IMR-90 (cell line): ENCODE measurements at regions not wholly inside any gene's neighbourhood (a gene's known extent, or its start where the extent isn't known, plus 50 kb on each side); places are given as distances from the start of the nearest gene placed in this dataset.

Experiments used
- BHLHE40 ChIP-seq: fragments of 150-350 bp; IDR thresholded peaks from 2 replicates; pipeline ENCODE4 v1.6.1; 2016; ENCODE audit warnings: mild to moderate bottlenecking, low read depth, low read length
- CEBPB ChIP-seq: IDR thresholded peaks from 2 replicates; pipeline ENCODE4 v1.6.1; 2012; ENCODE audit warnings: low read depth, low read length, improper control_type of control experiment
- CHD1 ChIP-seq: IDR thresholded peaks from 2 replicates; pipeline ENCODE4 v1.6.1; 2012; ENCODE audit warnings: low read depth, low read length, improper control_type of control experiment
- MAFK ChIP-seq: IDR thresholded peaks from 2 replicates; pipeline ENCODE4 v1.6.1; 2012; ENCODE audit warnings: low read depth, low read length, improper control_type of control experiment
- MAZ ChIP-seq: IDR thresholded peaks from 2 replicates; pipeline ENCODE4 v1.6.1; 2012; ENCODE audit warnings: low read depth, mild to moderate bottlenecking, low read length, improper control_type of control experiment, moderate library complexity, borderline replicate concordance
- NFE2L2 ChIP-seq: fragments of 150-350 bp; IDR thresholded peaks from 2 replicates; pipeline ENCODE4 v1.6.1; 2016; ENCODE audit warnings: low read depth, mild to moderate bottlenecking, low read length
- POLR2A ChIP-seq: IDR thresholded peaks from 2 replicates; pipeline ENCODE4 v1.6.1; 2012; ENCODE audit warnings: mild to moderate bottlenecking, low read depth, low read length
- RAD21 ChIP-seq: IDR thresholded peaks from 2 replicates; pipeline ENCODE4 v1.6.1; 2012; ENCODE audit warnings: low read length, improper control_type of control experiment
- RCOR1 ChIP-seq: IDR thresholded peaks from 2 replicates; pipeline ENCODE4 v1.6.1; 2012; ENCODE audit warnings: mild to moderate bottlenecking, low read length, improper control_type of control experiment; ENCODE audit not compliant: insufficient replicate concordance
- RFX5 ChIP-seq: IDR thresholded peaks from 2 replicates; pipeline ENCODE4 v1.8.0; 2012; ENCODE audit warnings: low read depth, mild to moderate bottlenecking, low read length, moderate library complexity
- SMC3 ChIP-seq: fragments of 150-350 bp; IDR thresholded peaks from 2 replicates; pipeline ENCODE4 v1.6.1; 2016; ENCODE audit warnings: low read depth, mild to moderate bottlenecking, antibody characterized with exemption, low read length, moderate library complexity
- TF ChIP-seq, protein P1 (sequence below): conservative IDR thresholded peaks from 2 replicates; pipeline ENCODE4 v1.5.1; 2012; ENCODE audit warnings: mild to moderate bottlenecking, low read depth, low read length, improper control_type of control experiment
- TF ChIP-seq, protein P2 (sequence below): fragments of 150-350 bp; IDR thresholded peaks from 2 replicates; pipeline ENCODE4 v1.6.1; 2017; ENCODE audit warnings: mild to moderate bottlenecking, antibody characterized with exemption, low read length, low read depth
- TF ChIP-seq, protein P3 (sequence below): fragments of 150-350 bp; IDR thresholded peaks from 2 replicates; pipeline ENCODE4 v1.6.1; 2016; ENCODE audit warnings: low read depth, mild to moderate bottlenecking, low read length, moderate library complexity, borderline replicate concordance

DNA sequence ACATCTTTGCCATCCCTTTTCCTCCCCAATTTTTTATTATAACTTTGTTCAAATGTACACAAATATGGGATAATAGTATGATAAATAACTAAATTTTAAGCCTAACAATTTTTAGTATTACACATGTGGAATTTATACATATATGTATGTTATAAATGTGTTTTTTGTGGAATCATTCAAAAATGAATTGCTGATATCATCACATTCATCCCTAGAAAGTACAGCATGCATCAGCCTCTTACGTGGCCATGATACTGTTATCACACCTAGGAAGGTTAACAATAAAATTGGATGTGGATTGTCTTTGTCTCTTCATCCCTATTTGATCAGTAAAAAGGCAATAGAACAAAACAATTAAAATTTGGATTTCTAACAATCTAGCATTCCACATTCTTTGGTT is 73.7 kb upstream of the DAP start:
- no peak for TF ChIP-seq RCOR1
- TF ChIP-seq POLR2A, result no peak
- no peak for TF ChIP-seq RFX5
- TF ChIP-seq, protein P1, sequence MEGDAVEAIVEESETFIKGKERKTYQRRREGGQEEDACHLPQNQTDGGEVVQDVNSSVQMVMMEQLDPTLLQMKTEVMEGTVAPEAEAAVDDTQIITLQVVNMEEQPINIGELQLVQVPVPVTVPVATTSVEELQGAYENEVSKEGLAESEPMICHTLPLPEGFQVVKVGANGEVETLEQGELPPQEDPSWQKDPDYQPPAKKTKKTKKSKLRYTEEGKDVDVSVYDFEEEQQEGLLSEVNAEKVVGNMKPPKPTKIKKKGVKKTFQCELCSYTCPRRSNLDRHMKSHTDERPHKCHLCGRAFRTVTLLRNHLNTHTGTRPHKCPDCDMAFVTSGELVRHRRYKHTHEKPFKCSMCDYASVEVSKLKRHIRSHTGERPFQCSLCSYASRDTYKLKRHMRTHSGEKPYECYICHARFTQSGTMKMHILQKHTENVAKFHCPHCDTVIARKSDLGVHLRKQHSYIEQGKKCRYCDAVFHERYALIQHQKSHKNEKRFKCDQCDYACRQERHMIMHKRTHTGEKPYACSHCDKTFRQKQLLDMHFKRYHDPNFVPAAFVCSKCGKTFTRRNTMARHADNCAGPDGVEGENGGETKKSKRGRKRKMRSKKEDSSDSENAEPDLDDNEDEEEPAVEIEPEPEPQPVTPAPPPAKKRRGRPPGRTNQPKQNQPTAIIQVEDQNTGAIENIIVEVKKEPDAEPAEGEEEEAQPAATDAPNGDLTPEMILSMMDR, result no peak
- TF ChIP-seq CEBPB, result no peak
- TF ChIP-seq MAFK, result 0 out of 2 replicates have a peak, but pooled peaks have one; percentile 31
- TF ChIP-seq CHD1, result no peak
- no peak for TF ChIP-seq BHLHE40
- no peak for TF ChIP-seq RAD21
- TF ChIP-seq, protein P2, sequence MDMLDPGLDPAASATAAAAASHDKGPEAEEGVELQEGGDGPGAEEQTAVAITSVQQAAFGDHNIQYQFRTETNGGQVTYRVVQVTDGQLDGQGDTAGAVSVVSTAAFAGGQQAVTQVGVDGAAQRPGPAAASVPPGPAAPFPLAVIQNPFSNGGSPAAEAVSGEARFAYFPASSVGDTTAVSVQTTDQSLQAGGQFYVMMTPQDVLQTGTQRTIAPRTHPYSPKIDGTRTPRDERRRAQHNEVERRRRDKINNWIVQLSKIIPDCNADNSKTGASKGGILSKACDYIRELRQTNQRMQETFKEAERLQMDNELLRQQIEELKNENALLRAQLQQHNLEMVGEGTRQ, result no peak
- TF ChIP-seq SMC3, result no peak
- TF ChIP-seq MAZ, result no peak
- TF ChIP-seq NFE2L2, result no peak
- TF ChIP-seq, protein P3, sequence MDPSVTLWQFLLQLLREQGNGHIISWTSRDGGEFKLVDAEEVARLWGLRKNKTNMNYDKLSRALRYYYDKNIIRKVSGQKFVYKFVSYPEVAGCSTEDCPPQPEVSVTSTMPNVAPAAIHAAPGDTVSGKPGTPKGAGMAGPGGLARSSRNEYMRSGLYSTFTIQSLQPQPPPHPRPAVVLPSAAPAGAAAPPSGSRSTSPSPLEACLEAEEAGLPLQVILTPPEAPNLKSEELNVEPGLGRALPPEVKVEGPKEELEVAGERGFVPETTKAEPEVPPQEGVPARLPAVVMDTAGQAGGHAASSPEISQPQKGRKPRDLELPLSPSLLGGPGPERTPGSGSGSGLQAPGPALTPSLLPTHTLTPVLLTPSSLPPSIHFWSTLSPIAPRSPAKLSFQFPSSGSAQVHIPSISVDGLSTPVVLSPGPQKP, result no peak
